ENCODE measurements at regions not wholly inside any gene's neighbourhood (a gene's known extent, or its start where the extent isn't known, plus 50 kb on each side); places are given as distances from the start of the nearest gene placed in this dataset.

GRCh38 chr20:16220826-16221225 lies 352.4 kb downstream of the KIF16B start:
- no peaks in the 10 kb centered on the region for H4K20me1 ChIP-seq (ENCODE audit: low read length)
- no peaks in the 10 kb centered on the region for H3F3A ChIP-seq (ENCODE audit: low read length, unreplicated experiment)
- H3K9me3 ChIP-seq (ENCODE audit: low read length) = no peaks in the 10 kb centered on the region
- intact Hi-C loops (cut with micrococcal nuclease) = no loop called here
- H3K4me1 ChIP-seq (ENCODE audit: insufficient read depth, low read length) = peaks cover 18% of the 10 kb centered on the region
- H3K27me3 ChIP-seq (ENCODE audit: low read length) = no peaks in the 10 kb centered on the region
- H3K36me3 ChIP-seq (ENCODE audit: low read depth, low read length) = no peaks in the 10 kb centered on the region
- no peak overlapping the region for H2AFZ ChIP-seq (ENCODE audit: low read length)
- no TSS peak for BruUV-seq (replicated peaks)
- no peak overlapping the region for H3K4me3 ChIP-seq (ENCODE audit: low read length)
- ATAC-seq = no peak
- no peak for TF ChIP-seq CTCF (conservative IDR thresholded peaks at IDR 0.05; ENCODE audit: low read depth, low read length)
- TF ChIP-seq EZH2phosphoT487 (IDR thresholded peaks at IDR 0.05; ENCODE audit: borderline replicate concordance, low read length) = no peak
- no peak for TF ChIP-seq EZH2 (IDR thresholded peaks at IDR 0.05; ENCODE audit: low read length, unreplicated experiment)
- H3K4me2 ChIP-seq (ENCODE audit: low read length) = no peak overlapping the region
- ChIA-PET POLR2A (ENCODE audit: unreplicated experiment) (no interaction called here), CTCF (no interaction called here)
- no peaks in the 10 kb centered on the region for H3K9me2 ChIP-seq (replicated peaks; ENCODE audit: low read length)
- H3K79me2 ChIP-seq (ENCODE audit: low read length) = no peaks in the 10 kb centered on the region
- H3K27ac ChIP-seq (ENCODE audit: low read length) = no peak overlapping the region
- no peak overlapping the region for H3K9ac ChIP-seq (ENCODE audit: low read length)
- DNase-seq = no peak

- Histone ChIP-seq H3K4me3 (ENCODE audit: low read length) (no peak overlapping the region), H3K4me1 (ENCODE audit: insufficient read depth, low read length) (peaks cover 18% of the 10 kb centered on the region), H2AFZ (ENCODE audit: low read length) (no peak overlapping the region), H3K9me2 (replicated peaks; ENCODE audit: low read length) (no peaks in the 10 kb centered on the region), H3K4me2 (ENCODE audit: low read length) (no peak overlapping the region), H4K20me1 (ENCODE audit: low read length) (no peaks in the 10 kb centered on the region), H3K9ac (ENCODE audit: low read length) (no peak overlapping the region), H3K79me2 (ENCODE audit: low read length) (no peaks in the 10 kb centered on the region), H3K36me3 (ENCODE audit: low read depth, low read length) (no peaks in the 10 kb centered on the region), H3K9me3 (ENCODE audit: low read length) (no peaks in the 10 kb centered on the region), H3F3A (ENCODE audit: low read length, unreplicated experiment) (no peaks in the 10 kb centered on the region), H3K27me3 (ENCODE audit: low read length) (no peaks in the 10 kb centered on the region), H3K27ac (ENCODE audit: low read length) (no peak overlapping the region)
- no peak for TF ChIP-seq EZH2phosphoT487 (IDR thresholded peaks at IDR 0.05; ENCODE audit: borderline replicate concordance, low read length)
- no peak for TF ChIP-seq CTCF (conservative IDR thresholded peaks at IDR 0.05; ENCODE audit: low read depth, low read length)
- TF ChIP-seq EZH2 (IDR thresholded peaks at IDR 0.05; ENCODE audit: low read length, unreplicated experiment) = no peak
- ChIA-PET POLR2A (ENCODE audit: unreplicated experiment) (no interaction called here), CTCF (no interaction called here)
- no TSS peak for BruUV-seq (replicated peaks)
- DNase-seq (no peak), ATAC-seq (no peak)
- intact Hi-C loops (cut with micrococcal nuclease) = no loop called here
Measured at GRCh38 chr20:16219182-16219581, 354.1 kb downstream of the KIF16B start.

- Histone ChIP-seq H3K9me3 (ENCODE audit: low read length) (no peaks in the 10 kb centered on the region), H3K79me2 (ENCODE audit: low read length) (no peaks in the 10 kb centered on the region), H4K20me1 (ENCODE audit: low read length) (no peaks in the 10 kb centered on the region), H3K4me1 (ENCODE audit: insufficient read depth, low read length) (peaks cover 12% of the 10 kb centered on the region; the same call in 1 of the 2 replicates), H3K27me3 (ENCODE audit: low read length) (no peaks in the 10 kb centered on the region), H3K4me3 (ENCODE audit: low read length) (no peak overlapping the region), H3K9ac (ENCODE audit: low read length) (no peak overlapping the region), H3K4me2 (ENCODE audit: low read length) (peak overlapping the region; percentile 4; the same call in 1 of the 2 replicates), H3K9me2 (replicated peaks; ENCODE audit: low read length) (no peaks in the 10 kb centered on the region), H2AFZ (ENCODE audit: low read length) (peak overlapping the region; percentile 29; the same call in 1 of the 2 replicates), H3K27ac (ENCODE audit: low read length) (peak overlapping the region; percentile 39), H3K36me3 (ENCODE audit: low read depth, low read length) (no peaks in the 10 kb centered on the region), H3F3A (ENCODE audit: low read length, unreplicated experiment) (no peaks in the 10 kb centered on the region)
- ChIA-PET POLR2A (ENCODE audit: unreplicated experiment) (no interaction called here), CTCF (no interaction called here)
- ATAC-seq (no peak), DNase-seq (no peak)
- intact Hi-C loops (cut with micrococcal nuclease) = no loop called here
- no peak for TF ChIP-seq CTCF (conservative IDR thresholded peaks at IDR 0.05; ENCODE audit: low read depth, low read length)
- TF ChIP-seq EZH2phosphoT487 (IDR thresholded peaks at IDR 0.05; ENCODE audit: borderline replicate concordance, low read length) = no peak
- no peak for TF ChIP-seq EZH2 (IDR thresholded peaks at IDR 0.05; ENCODE audit: low read length, unreplicated experiment)
- no TSS peak for BruUV-seq (replicated peaks)
Measured at GRCh38 chr20:16216914-16217230, 356.4 kb downstream of the KIF16B start.
